ENCODE measurements at regions not wholly inside any gene's neighbourhood (a gene's known extent, or its start where the extent isn't known, plus 50 kb on each side); places are given as distances from the start of the nearest gene placed in this dataset.

- DNase-seq (ENCODE audit: low read depth): peak; percentile 88
These were observed 193.9 kb upstream of the SOX9 start for GRCh38 chr17:71926746-71927398.

GRCh38 chr17:71933306-71933705 lies 187.5 kb upstream of the SOX9 start:
- no peak for DNase-seq (ENCODE audit: low read depth)

- no peak for DNase-seq (ENCODE audit: low read depth)
These were observed 186.3 kb upstream of the SOX9 start for GRCh38 chr17:71934520-71934919.

GRCh38 chr17:71935341-71935740 lies 185.5 kb upstream of the SOX9 start:
- no peak for DNase-seq (ENCODE audit: low read depth)

GRCh38 chr17:71936977-71937376 lies 183.8 kb upstream of the SOX9 start:
- no peak for DNase-seq (ENCODE audit: low read depth)

GRCh38 chr17:71937914-71938313 lies 182.9 kb upstream of the SOX9 start:
- DNase-seq (ENCODE audit: low read depth): no peak

- DNase-seq (ENCODE audit: low read depth): peak; percentile 18
These were observed 182.3 kb upstream of the SOX9 start for GRCh38 chr17:71938340-71939010.

GRCh38 chr17:71941920-71942319 lies 178.9 kb upstream of the SOX9 start:
- no peak for DNase-seq (ENCODE audit: low read depth)

GRCh38 chr17:71942626-71943025 lies 178.2 kb upstream of the SOX9 start:
- no peak for DNase-seq (ENCODE audit: low read depth)

GRCh38 chr17:71948703-71949422 lies 172.0 kb upstream of the SOX9 start:
- no peak for DNase-seq (ENCODE audit: low read depth)

- no peak for DNase-seq (ENCODE audit: low read depth)
These were observed 161.7 kb upstream of the SOX9 start for GRCh38 chr17:71959154-71959553.

- peak; percentile 15 for DNase-seq (ENCODE audit: low read depth)
These were observed 157.5 kb upstream of the SOX9 start for GRCh38 chr17:71963351-71963750.

- no peak for DNase-seq (ENCODE audit: low read depth)
These were observed 157.0 kb upstream of the SOX9 start for GRCh38 chr17:71963791-71964190.

- no peak for DNase-seq (ENCODE audit: low read depth)
These were observed 156.3 kb upstream of the SOX9 start for GRCh38 chr17:71964559-71964958.

GRCh38 chr17:71966055-71966454 lies 154.8 kb upstream of the SOX9 start:
- DNase-seq (ENCODE audit: low read depth): no peak

GRCh38 chr17:71966459-71967313 lies 154.1 kb upstream of the SOX9 start:
- DNase-seq (ENCODE audit: low read depth): peak; percentile 31

- DNase-seq (ENCODE audit: low read depth): no peak
These were observed 151.3 kb upstream of the SOX9 start for GRCh38 chr17:71969500-71969899.

- no peak for DNase-seq (ENCODE audit: low read depth)
These were observed 150.5 kb upstream of the SOX9 start for GRCh38 chr17:71970312-71970711.

GRCh38 chr17:71974051-71974450 lies 146.8 kb upstream of the SOX9 start:
- DNase-seq (ENCODE audit: low read depth): no peak

- DNase-seq (ENCODE audit: low read depth): peak; percentile 78
These were observed 145.5 kb upstream of the SOX9 start for GRCh38 chr17:71975331-71975801.

- DNase-seq (ENCODE audit: low read depth): peak; percentile 96
These were observed 144.7 kb upstream of the SOX9 start for GRCh38 chr17:71976011-71976649.
